GM18907 (cell line): ENCODE measurements at regions not wholly inside any gene's neighbourhood (a gene's known extent, or its start where the extent isn't known, plus 50 kb on each side); places are given as distances from the start of the nearest gene placed in this dataset.

Source experiments
- ATAC-seq: cut with Tn5 transposase; IDR thresholded peaks from one replicate; pipeline ENCODE4 v1.9.1; 2021; ENCODE audit warnings: mild to moderate bottlenecking, moderate library complexity; ENCODE audit not compliant: unreplicated experiment

- ATAC-seq = no peak
Measured at GRCh38 chr11:91394727-91395414, 829.7 kb upstream of the FAT3 start.

- ATAC-seq = no peak
Measured at GRCh38 chr11:91394073-91394726, 830.4 kb upstream of the FAT3 start.

GRCh38 chr11:91382946-91383345, 841.7 kb upstream of the FAT3 start:
- ATAC-seq = no peak

- ATAC-seq = no peak
Measured at GRCh38 chr11:91374794-91375193, 849.8 kb upstream of the FAT3 start.

GRCh38 chr11:91373497-91373896, 851.1 kb upstream of the FAT3 start:
- ATAC-seq = no peak

GRCh38 chr11:91366816-91367215, 857.8 kb upstream of the FAT3 start:
- no peak for ATAC-seq

- no peak for ATAC-seq
Measured at GRCh38 chr11:91365986-91366585, 858.5 kb upstream of the FAT3 start.

- ATAC-seq = no peak
Measured at GRCh38 chr11:91350931-91351330, 873.7 kb upstream of the FAT3 start.

- no peak for ATAC-seq
Measured at GRCh38 chr11:91326751-91327150, 897.9 kb upstream of the FAT3 start.

- no peak for ATAC-seq
Measured at GRCh38 chr11:91326280-91326679, 898.3 kb upstream of the FAT3 start.

GRCh38 chr11:91314521-91314920, 910.1 kb upstream of the FAT3 start:
- no peak for ATAC-seq

- ATAC-seq = no peak
Measured at GRCh38 chr11:91312541-91312940, 912.1 kb upstream of the FAT3 start.

- no peak for ATAC-seq
Measured at GRCh38 chr11:91310085-91310484, 914.5 kb upstream of the FAT3 start.

- ATAC-seq = no peak
Measured at GRCh38 chr11:91308069-91308468, 916.5 kb upstream of the FAT3 start.

GRCh38 chr11:91305402-91305801, 919.2 kb upstream of the FAT3 start:
- no peak for ATAC-seq

- ATAC-seq = no peak
Measured at GRCh38 chr11:91303749-91304148, 920.9 kb upstream of the FAT3 start.

- ATAC-seq = peak; percentile 83
Measured at GRCh38 chr11:91299980-91300379, 924.6 kb upstream of the FAT3 start.

GRCh38 chr11:91296629-91297028, 928.0 kb upstream of the FAT3 start:
- no peak for ATAC-seq

- ATAC-seq = peak; percentile 72
Measured at GRCh38 chr11:91295591-91295990, 929.0 kb upstream of the FAT3 start.

GRCh38 chr11:91293119-91293518, 931.5 kb upstream of the FAT3 start:
- no peak for ATAC-seq

GRCh38 chr11:91272089-91272488, 952.5 kb upstream of the FAT3 start:
- ATAC-seq = no peak
